ENCODE measurements at regions not wholly inside any gene's neighbourhood (a gene's known extent, or its start where the extent isn't known, plus 50 kb on each side); places are given as distances from the start of the nearest gene placed in this dataset.

GRCh38 chr2:12871694-12872315, 155.1 kb downstream of the TRIB2 start:
- TF ChIP-seq POLR2AphosphoS5 (IDR thresholded peaks at IDR 0.05), result no peak
- TF ChIP-seq, protein P1, sequence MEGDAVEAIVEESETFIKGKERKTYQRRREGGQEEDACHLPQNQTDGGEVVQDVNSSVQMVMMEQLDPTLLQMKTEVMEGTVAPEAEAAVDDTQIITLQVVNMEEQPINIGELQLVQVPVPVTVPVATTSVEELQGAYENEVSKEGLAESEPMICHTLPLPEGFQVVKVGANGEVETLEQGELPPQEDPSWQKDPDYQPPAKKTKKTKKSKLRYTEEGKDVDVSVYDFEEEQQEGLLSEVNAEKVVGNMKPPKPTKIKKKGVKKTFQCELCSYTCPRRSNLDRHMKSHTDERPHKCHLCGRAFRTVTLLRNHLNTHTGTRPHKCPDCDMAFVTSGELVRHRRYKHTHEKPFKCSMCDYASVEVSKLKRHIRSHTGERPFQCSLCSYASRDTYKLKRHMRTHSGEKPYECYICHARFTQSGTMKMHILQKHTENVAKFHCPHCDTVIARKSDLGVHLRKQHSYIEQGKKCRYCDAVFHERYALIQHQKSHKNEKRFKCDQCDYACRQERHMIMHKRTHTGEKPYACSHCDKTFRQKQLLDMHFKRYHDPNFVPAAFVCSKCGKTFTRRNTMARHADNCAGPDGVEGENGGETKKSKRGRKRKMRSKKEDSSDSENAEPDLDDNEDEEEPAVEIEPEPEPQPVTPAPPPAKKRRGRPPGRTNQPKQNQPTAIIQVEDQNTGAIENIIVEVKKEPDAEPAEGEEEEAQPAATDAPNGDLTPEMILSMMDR (IDR thresholded peaks at IDR 0.05), result no peak
